NCI-H446 treated with DMSO at 0.1 percent for 48 hours (cell line): ENCODE measurements at regions not wholly inside any gene's neighbourhood (a gene's known extent, or its start where the extent isn't known, plus 50 kb on each side); places are given as distances from the start of the nearest gene placed in this dataset.
"Not testable (repeated sequence)": the region's sequence is repeated elsewhere in the genome, so short reads cannot be mapped to it uniquely, and the experiment has no call there.

ENCODE experiments used
- DNase-seq: peaks from one replicate; lab custom pipeline; 2025; lab: John Stamatoyannopoulos, UW

GRCh38 chr4:92234393-92235176 is 69.2 kb upstream of the GRID2 start:
- peak; percentile 77 for DNase-seq

GRCh38 chr4:92235731-92236130 is 68.0 kb upstream of the GRID2 start:
- DNase-seq = peak; percentile 43

DNA sequence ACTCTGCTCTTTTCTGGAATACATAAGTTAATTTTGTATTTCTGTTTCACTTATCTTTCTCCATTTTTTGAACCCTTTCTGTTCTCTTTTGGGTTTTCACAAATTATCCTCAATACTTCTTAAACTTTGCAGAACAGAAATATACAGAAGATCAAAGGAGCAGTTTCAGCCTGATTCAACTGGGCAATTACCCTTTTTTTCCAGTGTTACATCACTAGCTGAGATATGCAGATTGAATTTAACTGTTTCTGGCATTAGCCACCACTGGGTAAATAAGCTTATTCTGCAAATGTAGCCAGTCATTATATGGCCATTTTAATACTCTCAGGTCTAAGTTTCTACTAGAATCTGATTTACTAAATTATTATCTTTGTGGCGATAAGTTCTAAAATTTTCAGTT is 66.9 kb upstream of the GRID2 start:
- peak; percentile 62 for DNase-seq

- no peak for DNase-seq
These were observed 66.2 kb upstream of the GRID2 start for GRCh38 chr4:92237559-92237958.

DNA sequence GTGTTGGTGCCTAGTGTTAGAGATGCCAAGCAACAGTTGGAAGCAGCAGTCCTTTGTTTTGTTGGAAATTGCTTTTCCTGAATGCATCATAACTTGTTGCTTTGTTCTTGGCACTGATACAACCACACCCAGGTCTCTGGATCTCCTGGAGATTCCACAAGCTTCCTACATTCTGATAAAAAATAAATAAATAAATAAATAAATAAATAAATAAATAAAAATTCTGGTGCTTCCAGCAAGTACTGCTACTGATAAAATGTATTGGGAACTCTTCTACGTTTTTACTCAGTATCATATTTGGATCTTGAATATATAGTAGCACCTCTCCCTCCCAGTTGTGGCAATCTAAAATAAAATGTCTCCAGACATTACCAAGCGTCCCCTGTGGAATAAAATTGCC is 62.7 kb upstream of the GRID2 start:
- DNase-seq = no peak

DNA sequence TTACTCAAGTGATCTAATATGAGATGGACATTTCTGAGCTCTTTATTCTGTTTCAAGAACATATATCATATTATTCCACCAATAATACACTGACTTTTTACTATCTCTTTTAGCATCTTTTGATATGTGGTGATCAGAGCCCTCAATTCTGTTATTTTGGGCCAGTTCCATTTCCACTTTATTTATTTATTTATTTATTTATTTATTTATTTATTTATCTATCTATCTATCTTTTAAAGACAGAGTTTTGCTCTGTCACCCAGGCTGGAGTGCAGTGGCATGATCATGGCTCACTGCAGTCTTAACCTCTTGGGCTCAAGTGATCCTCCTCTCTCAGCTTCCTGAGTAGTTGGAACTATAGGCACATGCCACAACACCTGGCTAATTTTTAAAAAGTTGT is 57.4 kb upstream of the GRID2 start:
- DNase-seq = no peak

DNA sequence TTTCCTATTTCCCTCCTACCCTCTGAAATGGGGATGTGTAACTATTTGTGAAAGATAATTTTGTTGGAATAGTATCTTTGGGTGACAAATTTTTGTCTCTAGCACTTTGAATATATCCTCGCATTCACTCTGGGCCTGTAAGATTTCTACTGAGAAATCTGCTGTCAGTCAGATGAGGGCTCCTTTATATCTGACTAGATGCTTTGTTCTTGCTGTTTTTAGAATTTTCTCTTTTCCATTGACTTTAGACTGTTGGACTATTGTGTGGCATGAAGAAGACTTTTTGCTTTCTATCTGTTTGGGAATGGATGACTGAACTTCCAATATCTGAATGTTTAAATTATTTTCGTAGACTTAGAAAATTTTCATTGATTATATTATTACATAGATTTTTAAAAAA is 54.2 kb upstream of the GRID2 start:
- no peak for DNase-seq

- DNase-seq = no peak
These were observed 52.1 kb upstream of the GRID2 start for GRCh38 chr4:92251711-92252110.

- not testable (repeated sequence) for DNase-seq
These were observed 51.4 kb upstream of the GRID2 start for GRCh38 chr4:92252358-92252757.

- DNase-seq = no peak
These were observed 50.9 kb upstream of the GRID2 start for GRCh38 chr4:92252846-92253245.

GRCh38 chr4:92253550-92253949 is 50.2 kb upstream of the GRID2 start:
- DNase-seq = no peak
